WTC11 (cell line): ENCODE measurements at regions not wholly inside any gene's neighbourhood (a gene's known extent, or its start where the extent isn't known, plus 50 kb on each side); places are given as distances from the start of the nearest gene placed in this dataset.

ENCODE experiments used
- ATAC-seq: fragments of 200-7000 bp; cut with Tn5 transposase; 2 replicates; pipeline ENCODE4 v1.10.0; 2021; ENCODE audit warnings: mild to moderate bottlenecking, moderate library complexity
- CTCF ChIA-PET: fragments of 300-600 bp; sonication (Branson Sonifier 250); formaldehyde crosslinking; loops from one replicate; lab custom pipeline; 2021; ENCODE audit warnings: antibody characterized with exemption; lab: Charles Lee
- POLR2A ChIA-PET: fragments of 350-600 bp; sonication (Branson Sonifier 250); formaldehyde crosslinking; loops from one replicate; lab custom pipeline; 2021; ENCODE audit warnings: antibody characterized with exemption; lab: Charles Lee
- DNase-seq: peaks from one replicate; pipeline ENCODE4 v3.0.0; 2021; ENCODE audit warnings: low spot score
- H3K27ac Mint-ChIP-seq: 2 replicates; pipeline ENCODE4 v1.8.0; 2021; ENCODE audit warnings: mixed read lengths
- H3K27me3 Mint-ChIP-seq: 2 replicates; pipeline ENCODE4 v1.8.0; 2021; ENCODE audit warnings: low read depth, mild to moderate bottlenecking, moderate library complexity, mixed read lengths
- H3K36me3 Mint-ChIP-seq: 2 replicates; pipeline ENCODE4 v1.8.0; 2021; ENCODE audit warnings: mixed read lengths
- H3K4me1 Mint-ChIP-seq: 2 replicates; pipeline ENCODE4 v1.8.0; 2022; ENCODE audit warnings: mixed read lengths
- H3K4me3 Mint-ChIP-seq: 2 replicates; pipeline ENCODE4 v1.8.0; 2021; ENCODE audit warnings: mild to moderate bottlenecking, moderate library complexity, mixed read lengths
- H3K9me3 Mint-ChIP-seq: 2 replicates; pipeline ENCODE4 v1.8.0; 2021; ENCODE audit warnings: mixed read lengths
- CREM ChIP-seq: sonication (generic); formaldehyde crosslinking; IDR thresholded peaks from 2 replicates; pipeline ENCODE4 v1.8.1; 2022; ENCODE audit warnings: mild to moderate bottlenecking, missing genetic modification reagents, moderate library complexity
- ELF4 ChIP-seq: sonication (generic); formaldehyde crosslinking; IDR thresholded peaks from 2 replicates; pipeline ENCODE4 v1.8.1; 2022; ENCODE audit warnings: low read depth, mild to moderate bottlenecking, moderate library complexity, missing genetic modification reagents
- EMX1 ChIP-seq: fragments of 250-450 bp; sonication (Bioruptor Pico); IDR thresholded peaks from 2 replicates; pipeline ENCODE4 v1.8.0; 2021; ENCODE audit warnings: mild to moderate bottlenecking
- FOXJ3 ChIP-seq: sonication (generic); formaldehyde crosslinking; IDR thresholded peaks from 2 replicates; pipeline ENCODE4 v1.9.0; 2021; ENCODE audit warnings: missing genetic modification reagents, mild to moderate bottlenecking, borderline replicate concordance
- FOXK1 ChIP-seq: sonication (generic); formaldehyde crosslinking; IDR thresholded peaks from 2 replicates; pipeline ENCODE4 v1.8.0; 2022; ENCODE audit warnings: mild to moderate bottlenecking, moderate library complexity, missing genetic modification reagents
- IRF2 ChIP-seq: sonication (generic); formaldehyde crosslinking; IDR thresholded peaks from 2 replicates; pipeline ENCODE4 v1.8.0; 2022; ENCODE audit warnings: low read depth, missing genetic modification reagents, borderline replicate concordance
- KAT7 ChIP-seq: sonication (generic); formaldehyde crosslinking; IDR thresholded peaks from 2 replicates; pipeline ENCODE4 v1.8.1; 2023; ENCODE audit warnings: missing genetic modification reagents, mild to moderate bottlenecking, borderline replicate concordance
- ZNF423 ChIP-seq: fragments of 250-450 bp; sonication (Bioruptor Pico); IDR thresholded peaks from 2 replicates; pipeline ENCODE4 v2.1.2; 2022; ENCODE audit warnings: mild to moderate bottlenecking, moderate library complexity
- TF ChIP-seq, protein P1 (sequence below): sonication (generic); formaldehyde crosslinking; IDR thresholded peaks from 2 replicates; pipeline ENCODE4 v1.8.0; 2022; ENCODE audit warnings: missing genetic modification reagents
- TF ChIP-seq, protein P2 (sequence below): sonication (generic); formaldehyde crosslinking; IDR thresholded peaks from 2 replicates; pipeline ENCODE4 v1.8.1; 2022; ENCODE audit warnings: mild to moderate bottlenecking, moderate library complexity, missing genetic modification reagents
- TF ChIP-seq, protein P3 (sequence below): sonication (generic); formaldehyde crosslinking; IDR thresholded peaks from 2 replicates; pipeline ENCODE4 v1.8.1; 2023; ENCODE audit warnings: mild to moderate bottlenecking, missing genetic modification reagents, moderate library complexity
- TF ChIP-seq, protein P4 (sequence below): sonication (generic); formaldehyde crosslinking; IDR thresholded peaks from 2 replicates; pipeline ENCODE4 v1.8.1; 2023; ENCODE audit warnings: mild to moderate bottlenecking, missing genetic modification reagents
- TF ChIP-seq, protein P5 (sequence below): fragments of 200-600 bp; IDR thresholded peaks from 2 replicates; pipeline ENCODE4 v1.8.0; 2022; ENCODE audit warnings: antibody characterized with exemption
- TF ChIP-seq, protein P6 (sequence below): fragments of 250-450 bp; sonication (Bioruptor Pico); IDR thresholded peaks from 2 replicates; pipeline ENCODE4 v2.1.2; 2022; ENCODE audit warnings: mild to moderate bottlenecking, moderate library complexity

DNA sequence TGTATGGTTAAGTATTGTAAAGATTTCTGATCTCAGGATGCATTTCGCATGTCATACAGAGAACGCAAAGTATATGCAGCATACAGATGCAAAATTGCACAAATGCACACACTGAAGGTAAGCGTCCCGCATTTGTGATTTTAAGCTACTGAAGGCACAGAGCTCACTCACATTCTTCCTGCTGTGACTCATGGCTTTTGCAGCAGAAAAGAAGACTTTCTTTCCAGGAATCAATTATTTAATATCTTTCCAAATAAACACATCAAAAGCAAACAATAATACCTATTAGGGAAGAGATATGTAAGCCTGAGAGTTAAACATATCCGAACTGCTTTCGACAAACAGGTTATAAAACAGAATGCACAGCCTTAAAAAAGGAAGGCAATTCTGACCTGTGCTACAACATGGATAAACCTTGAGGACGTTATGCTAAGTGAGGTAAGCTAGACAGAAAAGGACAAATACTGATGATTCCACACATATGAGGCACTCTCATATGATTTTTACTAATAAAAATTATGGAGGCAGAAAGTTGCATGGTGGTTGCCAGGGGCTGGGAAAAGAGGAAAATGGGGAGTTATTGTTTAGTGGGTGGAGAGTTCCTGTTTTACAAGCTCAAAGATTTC, 109.0 kb downstream of the TFAP2A start (continued):
- TF ChIP-seq, protein P1, sequence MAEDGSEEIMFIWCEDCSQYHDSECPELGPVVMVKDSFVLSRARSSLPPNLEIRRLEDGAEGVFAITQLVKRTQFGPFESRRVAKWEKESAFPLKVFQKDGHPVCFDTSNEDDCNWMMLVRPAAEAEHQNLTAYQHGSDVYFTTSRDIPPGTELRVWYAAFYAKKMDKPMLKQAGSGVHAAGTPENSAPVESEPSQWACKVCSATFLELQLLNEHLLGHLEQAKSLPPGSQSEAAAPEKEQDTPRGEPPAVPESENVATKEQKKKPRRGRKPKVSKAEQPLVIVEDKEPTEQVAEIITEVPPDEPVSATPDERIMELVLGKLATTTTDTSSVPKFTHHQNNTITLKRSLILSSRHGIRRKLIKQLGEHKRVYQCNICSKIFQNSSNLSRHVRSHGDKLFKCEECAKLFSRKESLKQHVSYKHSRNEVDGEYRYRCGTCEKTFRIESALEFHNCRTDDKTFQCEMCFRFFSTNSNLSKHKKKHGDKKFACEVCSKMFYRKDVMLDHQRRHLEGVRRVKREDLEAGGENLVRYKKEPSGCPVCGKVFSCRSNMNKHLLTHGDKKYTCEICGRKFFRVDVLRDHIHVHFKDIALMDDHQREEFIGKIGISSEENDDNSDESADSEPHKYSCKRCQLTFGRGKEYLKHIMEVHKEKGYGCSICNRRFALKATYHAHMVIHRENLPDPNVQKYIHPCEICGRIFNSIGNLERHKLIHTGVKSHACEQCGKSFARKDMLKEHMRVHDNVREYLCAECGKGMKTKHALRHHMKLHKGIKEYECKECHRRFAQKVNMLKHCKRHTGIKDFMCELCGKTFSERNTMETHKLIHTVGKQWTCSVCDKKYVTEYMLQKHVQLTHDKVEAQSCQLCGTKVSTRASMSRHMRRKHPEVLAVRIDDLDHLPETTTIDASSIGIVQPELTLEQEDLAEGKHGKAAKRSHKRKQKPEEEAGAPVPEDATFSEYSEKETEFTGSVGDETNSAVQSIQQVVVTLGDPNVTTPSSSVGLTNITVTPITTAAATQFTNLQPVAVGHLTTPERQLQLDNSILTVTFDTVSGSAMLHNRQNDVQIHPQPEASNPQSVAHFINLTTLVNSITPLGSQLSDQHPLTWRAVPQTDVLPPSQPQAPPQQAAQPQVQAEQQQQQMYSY (CRISPR knock-in tag), result no peak
- no peak for TF ChIP-seq CREM (CRISPR knock-in tag)
- no peak for TF ChIP-seq IRF2 (CRISPR knock-in tag)
- TF ChIP-seq, protein P2, sequence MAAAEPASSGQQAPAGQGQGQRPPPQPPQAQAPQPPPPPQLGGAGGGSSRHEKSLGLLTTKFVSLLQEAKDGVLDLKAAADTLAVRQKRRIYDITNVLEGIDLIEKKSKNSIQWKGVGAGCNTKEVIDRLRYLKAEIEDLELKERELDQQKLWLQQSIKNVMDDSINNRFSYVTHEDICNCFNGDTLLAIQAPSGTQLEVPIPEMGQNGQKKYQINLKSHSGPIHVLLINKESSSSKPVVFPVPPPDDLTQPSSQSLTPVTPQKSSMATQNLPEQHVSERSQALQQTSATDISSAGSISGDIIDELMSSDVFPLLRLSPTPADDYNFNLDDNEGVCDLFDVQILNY, result no peak
- TF ChIP-seq, protein P3, sequence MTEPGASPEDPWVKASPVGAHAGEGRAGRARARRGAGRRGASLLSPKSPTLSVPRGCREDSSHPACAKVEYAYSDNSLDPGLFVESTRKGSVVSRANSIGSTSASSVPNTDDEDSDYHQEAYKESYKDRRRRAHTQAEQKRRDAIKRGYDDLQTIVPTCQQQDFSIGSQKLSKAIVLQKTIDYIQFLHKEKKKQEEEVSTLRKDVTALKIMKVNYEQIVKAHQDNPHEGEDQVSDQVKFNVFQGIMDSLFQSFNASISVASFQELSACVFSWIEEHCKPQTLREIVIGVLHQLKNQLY (CRISPR knock-in tag), result no peak
- no peak for TF ChIP-seq ELF4 (CRISPR knock-in tag)
- TF ChIP-seq, protein P4, sequence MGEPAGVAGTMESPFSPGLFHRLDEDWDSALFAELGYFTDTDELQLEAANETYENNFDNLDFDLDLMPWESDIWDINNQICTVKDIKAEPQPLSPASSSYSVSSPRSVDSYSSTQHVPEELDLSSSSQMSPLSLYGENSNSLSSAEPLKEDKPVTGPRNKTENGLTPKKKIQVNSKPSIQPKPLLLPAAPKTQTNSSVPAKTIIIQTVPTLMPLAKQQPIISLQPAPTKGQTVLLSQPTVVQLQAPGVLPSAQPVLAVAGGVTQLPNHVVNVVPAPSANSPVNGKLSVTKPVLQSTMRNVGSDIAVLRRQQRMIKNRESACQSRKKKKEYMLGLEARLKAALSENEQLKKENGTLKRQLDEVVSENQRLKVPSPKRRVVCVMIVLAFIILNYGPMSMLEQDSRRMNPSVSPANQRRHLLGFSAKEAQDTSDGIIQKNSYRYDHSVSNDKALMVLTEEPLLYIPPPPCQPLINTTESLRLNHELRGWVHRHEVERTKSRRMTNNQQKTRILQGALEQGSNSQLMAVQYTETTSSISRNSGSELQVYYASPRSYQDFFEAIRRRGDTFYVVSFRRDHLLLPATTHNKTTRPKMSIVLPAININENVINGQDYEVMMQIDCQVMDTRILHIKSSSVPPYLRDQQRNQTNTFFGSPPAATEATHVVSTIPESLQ, result no peak
- TF ChIP-seq FOXK1 (CRISPR knock-in tag), result no peak
- TF ChIP-seq, protein P5, sequence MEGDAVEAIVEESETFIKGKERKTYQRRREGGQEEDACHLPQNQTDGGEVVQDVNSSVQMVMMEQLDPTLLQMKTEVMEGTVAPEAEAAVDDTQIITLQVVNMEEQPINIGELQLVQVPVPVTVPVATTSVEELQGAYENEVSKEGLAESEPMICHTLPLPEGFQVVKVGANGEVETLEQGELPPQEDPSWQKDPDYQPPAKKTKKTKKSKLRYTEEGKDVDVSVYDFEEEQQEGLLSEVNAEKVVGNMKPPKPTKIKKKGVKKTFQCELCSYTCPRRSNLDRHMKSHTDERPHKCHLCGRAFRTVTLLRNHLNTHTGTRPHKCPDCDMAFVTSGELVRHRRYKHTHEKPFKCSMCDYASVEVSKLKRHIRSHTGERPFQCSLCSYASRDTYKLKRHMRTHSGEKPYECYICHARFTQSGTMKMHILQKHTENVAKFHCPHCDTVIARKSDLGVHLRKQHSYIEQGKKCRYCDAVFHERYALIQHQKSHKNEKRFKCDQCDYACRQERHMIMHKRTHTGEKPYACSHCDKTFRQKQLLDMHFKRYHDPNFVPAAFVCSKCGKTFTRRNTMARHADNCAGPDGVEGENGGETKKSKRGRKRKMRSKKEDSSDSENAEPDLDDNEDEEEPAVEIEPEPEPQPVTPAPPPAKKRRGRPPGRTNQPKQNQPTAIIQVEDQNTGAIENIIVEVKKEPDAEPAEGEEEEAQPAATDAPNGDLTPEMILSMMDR, result no peak
- TF ChIP-seq FOXJ3 (CRISPR knock-in tag), result no peak
- TF ChIP-seq ZNF423 (CRISPR knock-in tag), result no peak
- TF ChIP-seq, protein P6, sequence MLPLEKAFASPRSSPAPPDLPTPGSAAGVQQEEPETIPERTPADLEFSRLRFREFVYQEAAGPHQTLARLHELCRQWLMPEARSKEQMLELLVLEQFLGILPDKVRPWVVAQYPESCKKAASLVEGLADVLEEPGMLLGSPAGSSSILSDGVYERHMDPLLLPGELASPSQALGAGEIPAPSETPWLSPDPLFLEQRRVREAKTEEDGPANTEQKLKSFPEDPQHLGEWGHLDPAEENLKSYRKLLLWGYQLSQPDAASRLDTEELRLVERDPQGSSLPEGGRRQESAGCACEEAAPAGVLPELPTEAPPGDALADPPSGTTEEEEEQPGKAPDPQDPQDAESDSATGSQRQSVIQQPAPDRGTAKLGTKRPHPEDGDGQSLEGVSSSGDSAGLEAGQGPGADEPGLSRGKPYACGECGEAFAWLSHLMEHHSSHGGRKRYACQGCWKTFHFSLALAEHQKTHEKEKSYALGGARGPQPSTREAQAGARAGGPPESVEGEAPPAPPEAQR (CRISPR knock-in tag), result no peak
- TF ChIP-seq, all 79 proteins: peak for 0

DNA sequence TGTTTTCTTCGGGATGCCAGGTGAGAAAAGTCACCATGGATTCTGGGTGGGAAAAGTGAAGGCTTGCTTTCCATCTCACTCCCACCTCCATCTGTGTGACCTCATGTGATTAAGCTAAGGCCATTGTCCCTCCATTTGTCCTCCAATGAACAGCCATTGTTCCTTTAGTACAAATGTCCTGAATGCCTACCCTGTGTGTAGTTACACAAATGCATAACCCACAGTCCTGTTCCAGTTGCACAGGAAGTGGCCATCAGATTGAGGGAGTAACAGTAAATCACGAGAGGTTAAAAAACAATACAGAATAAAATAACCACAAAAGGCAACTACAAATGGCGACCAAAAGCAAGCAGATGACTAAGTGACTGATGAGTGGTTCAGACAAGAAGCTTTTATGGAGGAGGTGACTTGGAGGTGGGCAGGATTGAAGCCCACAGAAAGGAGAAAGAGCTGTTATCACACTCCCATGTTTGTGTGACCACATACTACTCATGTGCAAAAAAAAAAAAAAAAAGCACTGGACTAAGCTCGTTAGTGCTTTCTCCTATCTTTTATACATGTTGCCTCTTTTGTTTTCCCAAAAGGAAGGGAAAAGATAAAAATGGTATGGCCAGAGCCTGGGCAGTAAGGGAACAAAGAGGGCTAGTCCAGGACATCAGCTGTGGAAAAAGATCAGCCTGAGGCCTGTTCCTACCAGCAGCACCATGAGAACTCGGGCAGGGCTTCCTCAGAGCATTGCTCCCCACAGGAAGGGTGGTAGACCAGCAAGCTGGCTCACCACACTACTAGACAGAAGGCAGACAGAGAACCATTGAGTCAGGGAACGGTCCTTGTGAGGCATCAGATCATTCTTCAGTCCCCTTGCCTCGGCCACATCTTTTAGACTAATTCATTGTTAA, 111.0 kb downstream of the TFAP2A start:
- no peaks in the 10 kb centered on the region for H3K36me3 Mint-ChIP-seq
- peaks cover 26% of the 10 kb centered on the region for H3K4me1 Mint-ChIP-seq
- no peak for ATAC-seq
- H3K27ac Mint-ChIP-seq, result 0 out of 2 replicates have a peak overlapping the region, but pooled peaks have one; percentile 18
- no peak for DNase-seq
- CTCF ChIA-PET, result no interaction called here
- no peak overlapping the region for H3K4me3 Mint-ChIP-seq
- H3K27me3 Mint-ChIP-seq, result peaks cover 4% of the 10 kb centered on the region; the same call in 1 of the 2 replicates
- H3K9me3 Mint-ChIP-seq, result peaks cover 3% of the 10 kb centered on the region; the same call in 1 of the 2 replicates
- POLR2A ChIA-PET, result no interaction called here
- TF ChIP-seq, protein P1 (CRISPR knock-in tag), result no peak
- no peak for TF ChIP-seq KAT7 (CRISPR knock-in tag)
- TF ChIP-seq EMX1, result no peak
